Effector memory CD8-positive, alpha-beta T cell (primary cell): ENCODE measurements at regions not wholly inside any gene's neighbourhood (a gene's known extent, or its start where the extent isn't known, plus 50 kb on each side); places are given as distances from the start of the nearest gene placed in this dataset.

ENCODE experiments used
- ATAC-seq: fragments of 150-1000 bp; cut with Tn5 transposase; replicated peaks from 2 replicates; pipeline ENCODE4 v1.10.0; 2021; ENCODE audit warnings: mild to moderate bottlenecking, moderate library complexity
- DNase-seq, 3 experiments: peaks; one replicate each; pipeline ENCODE4 v3.0.0; 2021
- H3K27ac Mint-ChIP-seq, 2 donors: one replicate each; pipeline ENCODE4 v1.8.0; 2022; ENCODE audit warnings: mild to moderate bottlenecking in 2 of 2, mixed read lengths in 2 of 2, moderate library complexity in 2 of 2
- H3K27me3 Mint-ChIP-seq, 2 donors: one replicate each; pipeline ENCODE4 v1.8.0; 2022; ENCODE audit warnings: mixed read lengths in 2 of 2
- H3K36me3 Mint-ChIP-seq: one replicate; pipeline ENCODE4 v1.8.0; 2022; ENCODE audit warnings: mild to moderate bottlenecking, moderate library complexity, mixed read lengths; ENCODE audit not compliant: insufficient read depth
- H3K4me1 Mint-ChIP-seq, 2 donors: one replicate each; pipeline ENCODE4 v1.8.0; 2022; ENCODE audit warnings: low read depth in 2 of 2, mixed read lengths in 2 of 2
- H3K4me3 Mint-ChIP-seq, 2 donors: one replicate each; pipeline ENCODE4 v1.8.0; 2022; ENCODE audit warnings: mild to moderate bottlenecking in 2 of 2, mixed read lengths in 2 of 2, moderate library complexity in 2 of 2
- H3K9me3 Mint-ChIP-seq, 2 donors: one replicate each; pipeline ENCODE4 v1.8.0; 2022; ENCODE audit warnings: mixed read lengths in 2 of 2

- ATAC-seq (no peak), DNase-seq (no peak)
- H3K9me3 Mint-ChIP-seq: no peaks in the 10 kb centered on the region
- H3K27ac Mint-ChIP-seq: no peak overlapping the region
- no peaks in the 10 kb centered on the region for H3K36me3 Mint-ChIP-seq
- peaks cover 47 to 60% of the 10 kb centered on the region in 2 donors for H3K27me3 Mint-ChIP-seq
- H3K4me1 Mint-ChIP-seq: peaks cover 5 to 9% of the 10 kb centered on the region in 2 donors
- H3K4me3 Mint-ChIP-seq: no peak overlapping the region
Measured at GRCh38 chr10:27619329-27619728, 115.2 kb downstream of the RAB18 start.

GRCh38 chr10:27620430-27621397 is 116.6 kb downstream of the RAB18 start:
- ATAC-seq (no peak), DNase-seq (no peak)
- no peak overlapping the region for H3K4me3 Mint-ChIP-seq
- no peaks in the 10 kb centered on the region for H3K9me3 Mint-ChIP-seq
- H3K27me3 Mint-ChIP-seq: peaks cover 56 to 59% of the 10 kb centered on the region in 2 donors
- H3K36me3 Mint-ChIP-seq: no peaks in the 10 kb centered on the region
- peaks cover 0 to 1% of the 10 kb centered on the region in 2 donors for H3K4me1 Mint-ChIP-seq
- H3K27ac Mint-ChIP-seq: no peak overlapping the region

GRCh38 chr10:27621461-27621860 is 117.4 kb downstream of the RAB18 start:
- ATAC-seq: no peak
- Mint-ChIP-seq H3K4me3 (no peak overlapping the region), H3K9me3 (no peaks in the 10 kb centered on the region), H3K4me1 (peaks cover 0 to 1% of the 10 kb centered on the region in 2 donors), H3K36me3 (no peaks in the 10 kb centered on the region), H3K27me3 (peaks cover 54% of the 10 kb centered on the region in 2 donors), H3K27ac (no peak overlapping the region)
- no peak for DNase-seq

- no peak for DNase-seq
- H3K4me1 Mint-ChIP-seq: peaks cover 0 to 1% of the 10 kb centered on the region in 2 donors
- H3K27me3 Mint-ChIP-seq: peaks cover 52 to 65% of the 10 kb centered on the region in 2 donors
Measured at GRCh38 chr10:27622596-27622995, 118.5 kb downstream of the RAB18 start.

More at GRCh38 chr10:27622596-27622995, 118.5 kb downstream of the RAB18 start:
- Mint-ChIP-seq H3K4me3 (no peak overlapping the region), H3K36me3 (no peaks in the 10 kb centered on the region), H3K9me3 (no peaks in the 10 kb centered on the region), H3K27ac (no peak overlapping the region)
- no peak for ATAC-seq
